LNCAP (cell line): ENCODE measurements at regions not wholly inside any gene's neighbourhood (a gene's known extent, or its start where the extent isn't known, plus 50 kb on each side); places are given as distances from the start of the nearest gene placed in this dataset.

Experiments
- TF ChIP-seq, protein P1 (sequence below): fragments of 450-650 bp; IDR thresholded peaks from 2 replicates; pipeline ENCODE4 v1.5.1; 2017; ENCODE audit warnings: mild to moderate bottlenecking

DNA sequence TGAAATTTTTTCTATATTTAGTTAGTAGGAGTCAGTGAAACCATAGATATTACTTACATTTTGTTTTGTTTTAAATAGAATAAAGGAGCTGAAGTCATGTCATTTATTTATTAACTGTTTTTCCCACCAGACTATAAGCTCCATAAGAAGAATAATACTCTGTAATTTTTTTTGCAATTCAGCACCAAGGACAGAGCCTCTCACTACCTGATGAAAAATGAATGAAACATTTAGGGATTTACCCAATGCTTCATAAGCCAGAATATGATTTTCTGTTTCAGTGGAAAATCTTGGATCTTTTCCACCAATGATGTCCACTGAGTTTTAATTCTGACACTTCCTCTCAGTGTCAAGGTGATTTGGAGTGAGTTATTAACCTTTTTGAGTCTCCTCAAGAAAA lies 624.9 kb upstream of the GRAMD2B start:
- TF ChIP-seq, protein P1, sequence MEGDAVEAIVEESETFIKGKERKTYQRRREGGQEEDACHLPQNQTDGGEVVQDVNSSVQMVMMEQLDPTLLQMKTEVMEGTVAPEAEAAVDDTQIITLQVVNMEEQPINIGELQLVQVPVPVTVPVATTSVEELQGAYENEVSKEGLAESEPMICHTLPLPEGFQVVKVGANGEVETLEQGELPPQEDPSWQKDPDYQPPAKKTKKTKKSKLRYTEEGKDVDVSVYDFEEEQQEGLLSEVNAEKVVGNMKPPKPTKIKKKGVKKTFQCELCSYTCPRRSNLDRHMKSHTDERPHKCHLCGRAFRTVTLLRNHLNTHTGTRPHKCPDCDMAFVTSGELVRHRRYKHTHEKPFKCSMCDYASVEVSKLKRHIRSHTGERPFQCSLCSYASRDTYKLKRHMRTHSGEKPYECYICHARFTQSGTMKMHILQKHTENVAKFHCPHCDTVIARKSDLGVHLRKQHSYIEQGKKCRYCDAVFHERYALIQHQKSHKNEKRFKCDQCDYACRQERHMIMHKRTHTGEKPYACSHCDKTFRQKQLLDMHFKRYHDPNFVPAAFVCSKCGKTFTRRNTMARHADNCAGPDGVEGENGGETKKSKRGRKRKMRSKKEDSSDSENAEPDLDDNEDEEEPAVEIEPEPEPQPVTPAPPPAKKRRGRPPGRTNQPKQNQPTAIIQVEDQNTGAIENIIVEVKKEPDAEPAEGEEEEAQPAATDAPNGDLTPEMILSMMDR: no peak

DNA sequence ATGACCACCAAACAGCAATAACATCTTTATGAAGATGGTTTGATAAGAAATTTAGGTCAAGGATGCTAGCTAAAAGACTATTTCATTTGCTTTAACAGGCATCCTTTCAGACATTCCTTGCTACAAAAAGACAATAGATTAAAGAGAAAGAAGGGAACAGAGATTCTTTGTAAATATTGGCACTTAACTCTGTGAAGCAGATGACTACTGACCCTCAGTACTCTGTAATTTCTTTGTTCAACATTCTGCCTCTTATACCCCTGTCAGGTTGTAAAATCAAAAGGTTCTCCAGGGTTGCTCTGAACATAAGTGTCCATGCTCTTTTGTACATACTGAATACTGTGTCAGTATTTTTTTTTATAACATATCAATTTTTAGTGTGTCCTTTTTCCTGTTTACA lies 610.6 kb upstream of the GRAMD2B start:
- TF ChIP-seq, protein P1: no peak

DNA sequence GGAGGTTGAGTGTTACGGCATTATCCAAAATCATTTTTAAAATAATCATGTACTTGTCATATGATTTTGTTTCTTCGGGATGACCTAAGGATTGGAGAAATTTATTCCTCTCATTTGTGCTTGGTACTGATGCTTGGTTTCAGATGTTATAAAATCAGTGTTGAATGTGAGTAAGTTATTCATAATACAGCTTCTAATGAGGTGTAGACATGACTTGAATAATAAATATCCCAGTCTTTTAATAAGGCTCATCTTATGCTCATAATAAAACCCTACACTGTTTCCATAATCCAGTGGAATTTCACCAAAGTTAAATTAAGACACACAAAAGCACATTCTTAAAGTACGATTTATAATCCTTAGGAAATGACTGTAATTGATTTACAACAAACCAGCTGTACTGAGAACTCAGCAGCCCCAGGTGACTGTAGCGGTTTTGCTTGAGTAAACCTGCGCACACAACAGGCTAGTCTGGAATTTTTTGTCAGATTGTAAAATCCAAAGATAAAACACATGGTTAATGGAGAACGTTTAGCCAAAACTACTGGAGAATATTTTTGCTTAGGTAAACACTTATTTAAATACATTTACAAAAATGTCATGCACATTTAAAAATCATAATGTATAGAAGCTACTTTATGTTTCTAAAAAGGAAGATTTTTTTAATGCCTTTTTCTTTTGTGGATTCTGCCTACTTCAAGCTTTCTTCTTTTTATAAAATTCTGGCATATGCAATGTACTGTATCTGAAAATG lies 609.8 kb upstream of the GRAMD2B start:
- TF ChIP-seq, protein P1: no peak

DNA sequence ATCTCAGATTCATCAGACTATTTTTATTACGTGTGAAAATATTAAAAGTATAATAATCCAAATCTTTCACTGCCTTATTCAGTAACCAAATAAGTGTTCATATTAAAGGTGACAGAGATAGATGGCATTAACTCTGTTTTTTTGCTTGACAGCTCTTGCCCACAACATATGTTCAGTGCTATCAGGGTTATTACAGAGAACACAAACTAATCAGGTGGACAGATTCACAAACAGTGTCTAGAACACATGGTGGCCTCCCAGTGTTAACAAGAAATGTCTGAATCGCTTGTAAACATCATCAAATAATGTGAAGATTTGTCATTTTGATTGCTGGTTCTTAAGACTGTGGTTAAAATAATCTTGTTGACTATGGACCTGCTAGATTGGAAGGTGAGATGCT lies 609.1 kb upstream of the GRAMD2B start:
- TF ChIP-seq, protein P1: no peak

DNA sequence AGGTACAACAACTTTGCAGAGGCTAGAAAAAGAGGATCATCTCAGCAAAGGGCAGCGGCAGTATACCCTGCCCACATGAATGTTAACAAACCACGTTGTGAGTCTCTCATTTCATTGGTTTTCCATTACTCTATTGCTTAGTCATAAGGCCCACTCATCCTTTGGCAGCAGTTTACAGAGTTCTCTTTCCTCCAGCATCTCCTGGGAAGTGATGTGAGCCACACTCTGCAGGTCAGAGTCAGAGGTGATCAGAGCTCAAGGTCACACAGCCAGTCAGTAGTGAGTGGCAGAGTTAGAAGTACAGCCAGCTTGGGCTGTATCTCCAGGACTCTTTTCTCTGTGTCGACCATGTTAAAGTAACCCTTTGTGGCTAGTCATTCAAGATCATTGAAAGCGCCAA lies 599.6 kb upstream of the GRAMD2B start:
- TF ChIP-seq, protein P1: no peak

DNA sequence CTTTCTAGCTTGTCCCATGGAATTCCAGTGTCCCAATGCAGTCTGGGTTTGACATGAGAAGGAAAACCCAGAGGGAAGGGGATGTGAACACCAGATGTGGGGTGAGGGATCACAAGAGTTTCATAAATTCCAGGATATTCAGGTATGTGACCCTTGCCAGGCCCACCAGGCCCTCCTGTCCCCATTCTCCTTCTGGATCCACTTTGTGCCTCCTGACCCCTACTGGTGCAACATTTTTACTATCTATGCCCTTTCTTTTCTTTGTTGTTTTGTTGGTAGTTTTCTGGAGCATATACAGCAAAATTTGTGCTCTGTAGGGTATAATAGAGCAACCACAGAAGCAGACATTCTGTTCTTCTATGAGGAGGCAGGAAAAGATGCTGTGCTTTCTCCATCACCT lies 597.0 kb upstream of the GRAMD2B start:
- TF ChIP-seq, protein P1: no peak

DNA sequence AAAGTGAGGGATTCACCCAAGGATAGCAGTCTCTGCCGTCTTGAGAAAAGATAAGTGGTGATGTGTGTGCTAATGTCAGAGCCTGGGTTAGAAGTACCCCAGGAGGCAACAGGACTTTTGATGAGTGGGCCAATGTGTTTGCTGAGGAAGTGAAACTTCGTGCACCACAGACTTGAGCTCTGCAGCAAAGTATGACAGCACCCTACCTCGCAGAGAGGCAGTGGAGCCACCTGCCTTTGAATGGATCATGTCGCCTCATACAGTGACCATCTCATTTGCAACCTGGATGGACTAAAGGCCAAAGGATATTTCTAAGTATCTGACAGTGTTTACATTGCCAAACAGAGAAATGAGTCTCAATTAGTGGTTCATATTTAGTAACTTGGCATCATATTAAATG lies 593.9 kb upstream of the GRAMD2B start:
- TF ChIP-seq, protein P1: no peak

DNA sequence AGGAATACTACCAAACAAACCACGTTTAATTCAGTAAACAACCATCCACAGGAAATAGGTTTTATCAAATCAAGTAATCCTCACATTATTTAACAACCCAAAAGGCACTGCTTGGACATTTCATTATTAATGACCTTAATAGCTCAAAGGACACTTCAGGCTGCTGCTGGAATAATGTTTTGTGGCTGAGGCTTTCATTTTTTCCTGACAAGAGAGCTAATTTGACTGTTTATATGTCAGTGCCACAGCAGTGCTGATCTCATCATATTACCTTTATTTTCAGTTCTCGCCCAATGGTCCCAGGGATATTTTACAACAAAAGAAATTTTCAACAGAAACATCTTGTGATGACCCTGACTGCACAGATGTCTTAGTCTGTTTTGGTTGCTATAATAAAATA lies 589.8 kb upstream of the GRAMD2B start:
- TF ChIP-seq, protein P1: no peak
